Mucosa of gallbladder (tissue), 1 donor: ENCODE measurements at regions not wholly inside any gene's neighbourhood (a gene's known extent, or its start where the extent isn't known, plus 50 kb on each side); places are given as distances from the start of the nearest gene placed in this dataset.
A peak's percentile ranks its signal among the peaks of the same experiment; 100 is the strongest.

Experiments used
- DNase-seq: peaks from one replicate; pipeline ENCODE4 v3.0.0-alpha.2; 2020; ENCODE audit warnings: low spot score
- donor health status: DM: no; HTN: no; CAD: no.

DNA sequence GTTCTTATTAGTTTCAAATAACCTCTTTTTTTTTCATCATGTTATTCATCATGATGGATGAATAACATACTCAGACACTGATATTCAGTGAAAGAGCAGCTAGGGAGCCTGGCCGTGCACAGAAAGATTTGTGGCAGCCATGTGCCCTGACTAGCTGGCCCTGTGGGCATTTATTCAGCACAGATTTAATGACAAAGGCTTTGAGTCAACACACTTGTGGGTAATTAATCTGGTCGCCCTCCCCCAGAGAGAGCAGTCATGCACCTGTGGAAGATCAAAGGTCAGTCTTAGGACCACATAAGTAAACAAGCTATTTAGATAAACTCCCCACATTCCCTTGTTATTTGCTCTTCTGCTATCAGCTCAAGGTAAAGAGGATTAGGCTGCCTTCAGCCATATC, 153.2 kb upstream of the HMCN1 start:
- DNase-seq = no peak

DNA sequence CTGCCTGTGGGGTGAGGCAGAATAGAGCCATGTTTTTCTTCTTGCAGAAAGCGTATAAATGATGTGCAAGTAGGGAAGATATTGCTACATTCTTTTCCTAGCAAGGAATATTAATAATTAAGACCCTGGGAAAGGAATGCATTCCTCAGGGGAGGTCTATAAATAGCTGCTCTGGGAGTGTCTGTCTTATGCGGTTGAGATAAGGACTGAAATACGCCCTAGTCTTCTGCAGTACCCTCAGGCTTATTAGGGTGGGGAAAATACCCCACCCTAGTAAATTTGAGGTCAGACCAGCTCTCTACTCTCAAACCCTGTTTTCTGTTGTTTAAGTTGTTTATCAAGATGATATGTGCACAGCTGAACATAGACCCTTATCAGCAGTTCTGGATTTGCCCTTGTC, 155.9 kb upstream of the HMCN1 start:
- no peak for DNase-seq

DNA sequence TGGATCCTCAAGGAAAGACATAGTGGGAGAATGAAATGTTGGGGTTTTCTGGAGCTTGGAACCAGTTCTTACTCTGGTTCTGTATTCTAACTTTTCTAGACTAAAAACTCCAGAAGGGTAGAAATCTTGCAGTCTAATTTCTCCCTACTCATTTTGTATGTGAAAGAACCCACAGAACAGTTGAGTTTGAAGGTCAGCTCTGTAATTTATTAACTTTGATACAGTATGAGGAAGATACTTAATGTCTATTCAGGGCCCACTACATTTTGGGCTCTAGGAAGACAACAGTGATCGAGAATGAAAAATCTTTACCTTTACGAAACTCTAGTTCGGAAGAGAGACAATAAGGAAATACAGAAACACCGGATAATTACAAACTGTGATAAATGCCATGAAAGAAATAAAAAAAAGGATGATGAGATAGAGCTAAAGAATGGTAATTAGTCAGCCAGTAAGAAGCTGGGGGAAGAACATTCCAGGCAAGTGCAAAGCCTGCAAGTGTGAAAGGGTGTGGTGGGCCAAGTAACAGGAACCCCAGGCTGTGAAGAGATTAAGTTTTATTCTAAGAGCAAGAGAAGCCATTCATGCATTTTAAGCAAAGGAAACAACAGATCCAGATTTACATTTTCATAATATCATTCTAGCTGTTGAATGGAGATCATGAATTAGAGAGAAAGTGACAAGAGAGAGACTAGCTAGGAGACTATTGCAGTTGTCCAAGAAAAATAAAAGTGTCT, 159.9 kb upstream of the HMCN1 start:
- no peak for DNase-seq

DNA sequence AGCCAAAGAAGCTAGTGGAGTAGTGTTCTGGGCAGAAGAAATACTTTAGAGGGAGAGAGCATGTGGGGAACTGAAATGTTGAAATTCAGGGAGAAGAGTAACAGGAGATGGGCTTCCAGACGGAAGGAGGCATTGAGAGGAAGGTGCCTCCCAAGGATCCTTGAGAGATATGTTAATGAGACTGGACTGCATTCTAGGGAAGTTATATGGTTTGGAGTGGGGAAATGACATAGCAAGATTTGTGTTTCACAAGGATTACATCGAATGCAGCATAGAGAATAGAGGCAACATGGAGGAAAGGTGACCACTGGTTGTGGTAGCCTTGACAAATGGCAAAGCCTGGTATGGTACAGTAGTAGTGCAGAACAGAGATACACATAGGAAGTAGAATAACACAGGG, 160.5 kb upstream of the HMCN1 start:
- DNase-seq = no peak

DNA sequence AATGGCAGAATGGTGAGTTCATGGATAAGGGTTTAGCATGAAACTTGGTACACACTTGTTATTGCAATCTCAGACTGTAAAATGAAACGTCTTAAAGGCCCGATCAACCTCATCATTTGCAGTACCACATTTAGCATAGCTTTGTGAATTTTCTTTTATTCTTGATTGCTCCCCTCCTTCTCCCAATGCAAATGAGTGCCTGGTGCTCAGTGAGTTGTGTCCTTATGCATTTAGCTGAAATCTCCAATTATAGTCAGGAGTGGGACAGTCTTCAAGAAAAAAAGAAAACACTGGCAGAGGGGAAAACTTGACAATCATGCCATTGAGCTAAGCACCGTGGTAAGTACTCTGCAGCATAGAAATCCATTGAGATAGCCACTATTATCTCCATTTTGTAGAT, 161.0 kb upstream of the HMCN1 start:
- no peak for DNase-seq

DNA sequence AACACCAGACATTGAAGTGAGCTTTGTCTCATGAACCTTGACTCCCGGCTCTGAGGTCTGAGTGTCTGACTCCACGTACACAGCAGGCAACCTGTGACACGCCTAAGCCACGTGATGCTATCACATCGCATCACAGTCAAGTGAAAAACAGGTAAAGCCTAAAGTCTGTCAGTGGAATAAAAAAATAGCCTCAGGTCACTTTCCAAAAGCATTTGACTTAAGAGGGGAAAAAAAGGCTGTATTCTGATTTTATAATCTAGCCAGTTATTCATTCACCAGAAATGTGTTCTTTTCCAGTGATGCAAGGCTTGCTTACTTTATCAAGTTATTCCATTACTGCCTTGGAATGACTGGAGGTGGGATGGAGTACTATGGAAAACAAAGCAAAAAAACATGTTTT, 163.2 kb upstream of the HMCN1 start:
- peak; percentile 64 for DNase-seq

DNA sequence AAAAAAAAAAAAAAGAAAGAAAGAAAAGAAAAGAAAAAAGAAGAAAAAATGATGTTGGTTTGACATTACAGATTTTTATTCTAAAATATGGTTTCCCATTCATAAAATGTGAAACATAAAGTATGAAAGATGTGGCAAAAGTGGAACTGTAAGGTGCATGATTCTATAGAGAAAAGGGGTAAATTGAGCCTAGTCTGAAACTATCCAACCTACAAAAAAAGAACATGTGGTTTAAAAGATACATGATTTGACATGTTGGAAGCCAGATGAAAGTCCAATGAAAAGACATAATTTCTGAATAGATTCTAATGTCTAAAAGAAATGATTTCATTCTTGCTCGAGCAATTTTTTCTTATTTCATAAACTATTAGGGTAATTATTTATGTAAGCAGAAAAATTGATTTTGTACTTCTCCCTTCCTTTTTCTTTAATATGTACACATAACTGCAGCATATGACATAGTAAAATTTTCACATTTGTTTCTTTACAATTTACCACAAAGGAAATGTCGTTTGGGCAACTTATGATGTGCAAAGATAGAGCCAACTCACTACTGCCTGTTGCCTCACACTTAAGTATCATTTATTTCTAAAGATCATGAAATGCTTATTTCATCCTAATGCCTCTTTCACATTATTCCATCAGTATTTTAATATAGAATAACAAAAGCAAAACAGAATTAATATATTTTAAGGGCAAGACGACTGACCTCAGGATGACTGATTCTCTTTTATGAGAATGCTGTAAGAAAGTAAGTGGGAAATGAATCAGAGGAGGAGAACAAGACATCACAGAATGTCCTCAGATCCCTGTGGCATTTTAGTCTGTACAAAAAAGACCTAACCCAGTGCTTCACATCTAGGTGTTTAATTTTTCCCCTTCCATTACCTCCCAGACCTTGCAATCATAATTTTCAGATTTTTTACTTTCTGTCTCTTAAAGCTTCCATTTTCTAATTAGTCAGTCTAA, 165.8 kb upstream of the HMCN1 start:
- no peak for DNase-seq

DNA sequence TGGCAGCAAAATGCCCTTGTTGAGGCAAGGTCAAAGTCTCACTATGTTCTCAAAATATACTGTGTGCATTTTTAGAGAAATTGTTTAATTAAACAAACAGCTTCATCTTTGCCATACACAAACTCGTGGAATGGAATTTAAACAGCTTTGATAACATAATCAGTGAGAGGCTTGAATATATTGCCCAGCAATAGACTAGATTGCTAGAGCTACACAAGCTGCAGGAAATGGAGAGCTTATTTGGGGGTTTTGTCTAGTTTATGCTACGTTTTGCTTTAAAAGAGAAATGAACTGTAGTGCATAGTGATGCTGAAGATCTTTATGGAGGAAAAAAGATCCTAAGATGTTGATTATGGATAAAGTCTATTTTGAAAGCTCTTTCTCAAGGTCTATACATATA, 166.8 kb upstream of the HMCN1 start:
- no peak for DNase-seq

DNA sequence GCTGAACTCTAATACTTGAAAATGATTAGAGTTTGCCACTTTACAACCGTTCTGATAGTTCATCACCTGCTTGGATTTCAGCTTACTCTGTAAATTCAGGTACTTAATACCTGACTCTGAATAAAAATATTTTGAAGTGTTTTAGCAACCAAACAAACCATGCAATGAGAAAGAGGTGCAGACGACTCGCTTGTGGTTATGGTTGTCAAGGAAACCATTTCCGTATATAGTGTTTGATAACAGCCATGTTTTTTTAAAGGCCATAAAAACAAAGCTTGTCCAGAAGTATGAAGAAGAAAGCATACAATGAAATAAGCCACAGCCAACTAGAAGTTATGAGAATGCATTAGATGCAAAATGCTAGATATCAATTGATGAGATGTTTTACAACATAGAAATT, 167.2 kb upstream of the HMCN1 start:
- DNase-seq = no peak

DNA sequence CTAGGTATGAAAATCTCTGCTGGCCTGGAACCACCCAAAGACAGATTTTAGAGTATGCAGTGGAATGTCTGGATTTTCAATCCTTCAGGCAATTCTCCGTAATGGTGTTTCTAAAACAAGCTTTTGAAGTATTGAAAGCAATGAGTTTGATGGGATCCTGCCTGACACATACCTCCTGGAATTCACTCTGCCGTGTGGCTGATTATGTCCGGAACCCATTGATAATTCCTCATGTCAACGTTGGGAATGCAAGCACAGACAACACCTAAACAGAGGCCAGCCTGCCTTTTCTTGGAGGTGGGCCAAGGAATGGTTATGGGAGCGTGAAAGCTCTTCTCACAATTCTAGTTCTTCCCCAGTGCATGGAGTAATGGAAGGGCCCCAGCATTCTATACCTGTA, 168.9 kb upstream of the HMCN1 start:
- no peak for DNase-seq

DNA sequence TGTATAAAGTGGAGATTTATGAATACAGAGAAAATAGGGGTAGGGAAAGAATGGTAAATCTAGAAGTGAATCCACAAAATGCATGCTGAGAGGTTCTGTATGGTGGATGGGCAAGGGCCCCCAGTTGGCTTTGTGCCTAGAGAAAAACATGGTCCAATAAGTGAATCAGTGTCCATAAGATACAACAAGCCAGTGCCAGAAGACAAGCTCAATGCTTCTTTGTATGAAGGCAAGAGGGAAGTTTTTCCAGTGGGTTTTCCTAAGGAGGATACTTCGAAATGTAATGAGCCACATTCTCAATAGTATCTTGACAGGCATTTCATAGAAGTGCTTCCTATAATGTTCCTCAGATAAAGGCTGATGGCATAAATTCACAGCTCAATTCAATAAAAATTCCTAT, 169.4 kb upstream of the HMCN1 start:
- no peak for DNase-seq

DNA sequence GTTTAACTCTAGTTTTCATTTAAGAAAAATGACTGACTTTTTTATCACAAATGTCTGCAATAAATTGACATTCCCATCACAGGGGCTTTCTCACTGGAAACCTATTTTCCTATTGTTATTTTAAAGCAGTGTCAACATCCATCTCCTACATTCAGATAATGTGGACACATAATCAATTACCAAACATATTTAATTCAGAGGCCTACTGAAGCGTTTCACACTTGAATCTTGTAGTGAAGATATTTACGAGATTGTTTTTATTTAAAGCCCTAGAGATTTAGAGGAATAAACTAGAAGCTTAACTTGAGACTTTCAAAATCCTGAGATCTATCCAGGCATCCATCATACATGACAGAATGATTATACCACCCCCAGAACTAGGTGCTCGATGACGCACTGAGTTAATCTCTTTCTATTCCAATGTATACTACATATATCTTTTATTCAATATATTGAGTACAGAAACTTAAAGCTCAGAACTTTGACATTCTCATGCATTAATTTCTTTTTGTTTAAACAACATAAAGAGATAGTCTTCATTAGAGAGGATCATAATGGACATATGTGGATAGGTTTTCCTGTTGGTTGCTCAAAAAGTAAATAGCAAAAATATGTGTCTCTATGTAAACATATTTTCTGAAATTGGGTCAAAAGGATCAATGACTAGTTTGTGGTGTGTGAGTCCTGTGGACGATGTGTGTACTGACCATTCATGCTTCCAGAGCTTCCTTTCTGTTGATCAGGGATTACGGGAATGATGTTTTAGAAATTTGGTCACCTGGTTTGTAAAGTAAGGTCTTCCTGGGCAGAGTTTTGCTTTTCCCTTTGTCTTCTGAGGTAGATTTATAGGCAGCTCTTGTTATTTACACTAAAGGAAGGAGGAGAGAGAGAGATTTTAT, 171.5 kb upstream of the HMCN1 start:
- DNase-seq = no peak

DNA sequence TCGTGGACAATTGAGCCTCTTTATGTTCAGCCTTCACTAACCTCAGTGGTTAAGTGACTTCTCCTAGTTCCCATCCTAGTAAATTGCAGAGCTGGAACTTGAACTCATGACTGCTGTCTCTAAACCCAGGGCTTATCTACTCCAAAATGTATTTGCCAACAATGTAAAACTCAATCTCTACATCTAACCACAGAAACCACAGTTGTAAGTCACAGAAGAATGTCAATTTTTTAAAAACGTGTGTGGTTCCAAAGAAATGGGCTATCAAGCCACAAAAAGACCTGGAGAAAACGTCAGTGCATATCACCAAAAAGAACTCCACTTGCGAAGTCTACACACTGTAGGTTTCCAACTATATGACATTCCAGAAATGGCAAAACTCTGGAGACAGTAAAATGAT, 172.6 kb upstream of the HMCN1 start:
- DNase-seq = no peak

DNA sequence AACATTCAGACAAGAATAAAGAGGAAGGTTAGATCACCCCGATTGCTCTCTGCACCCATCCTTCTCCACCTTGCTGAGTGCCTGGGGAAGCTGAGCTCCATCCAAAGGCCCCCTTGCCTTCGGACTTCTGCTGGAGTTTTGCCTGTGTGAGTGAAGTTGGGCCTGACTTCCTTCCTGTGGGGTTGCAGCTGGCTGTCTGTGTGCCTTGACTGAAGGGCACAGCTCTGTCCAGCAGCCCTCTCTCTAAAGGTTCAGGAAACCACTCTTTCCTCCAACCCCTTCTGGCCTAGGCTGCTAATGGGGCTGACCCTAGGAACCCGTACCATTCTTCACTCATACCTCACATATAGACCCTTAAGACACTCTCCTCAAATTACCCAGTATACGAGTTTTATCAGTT, 173.4 kb upstream of the HMCN1 start:
- DNase-seq = no peak

DNA sequence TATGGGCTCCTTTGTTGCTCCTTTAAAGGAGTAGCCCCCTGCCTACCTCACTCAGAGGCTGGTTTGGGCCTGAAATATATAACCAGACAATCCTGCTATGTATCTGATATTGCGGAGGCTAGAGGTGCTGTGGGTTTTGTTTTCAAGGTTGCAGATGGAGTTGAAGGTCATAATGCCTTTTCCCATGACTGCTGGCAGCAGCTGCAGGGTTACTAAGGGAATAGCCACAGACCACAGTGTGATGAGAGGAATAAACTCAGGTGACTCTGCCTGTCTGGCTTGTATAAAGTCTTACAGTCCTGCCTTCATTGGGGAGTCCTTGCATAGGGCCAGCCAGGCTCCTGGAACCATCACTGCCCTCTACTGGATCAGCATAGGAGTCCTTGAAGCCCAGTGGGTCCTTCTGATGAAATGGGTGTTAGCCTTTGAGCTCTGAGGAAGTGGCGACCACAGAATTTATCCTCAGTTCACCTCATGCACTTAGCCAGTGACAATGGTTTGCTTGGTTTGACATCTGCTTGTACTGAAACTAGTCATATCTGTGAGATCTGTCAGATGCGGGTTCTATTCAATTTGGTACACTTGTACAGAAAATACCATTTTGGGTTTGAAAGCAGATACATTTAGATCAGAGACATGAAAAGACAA, 174.4 kb upstream of the HMCN1 start:
- peak; percentile 48 for DNase-seq

DNA sequence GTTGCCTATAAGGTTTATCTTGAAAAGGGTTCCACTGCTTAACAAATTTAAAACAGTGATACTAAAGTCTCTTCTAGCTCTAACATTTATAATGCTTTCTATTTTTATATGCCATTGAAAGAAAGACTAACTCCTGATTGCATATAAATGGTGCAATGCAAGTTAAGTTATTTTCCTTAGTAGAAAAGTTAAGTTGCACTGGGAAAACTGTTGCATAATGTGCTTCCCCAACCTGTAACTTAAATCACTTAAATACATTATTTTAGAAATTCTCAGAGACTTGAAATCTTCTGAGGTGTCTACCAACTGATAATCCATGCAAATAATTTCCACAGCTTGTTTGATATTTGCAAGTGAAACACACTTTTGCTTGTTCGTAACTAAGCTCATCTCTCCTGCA, 175.0 kb upstream of the HMCN1 start:
- no peak for DNase-seq

DNA sequence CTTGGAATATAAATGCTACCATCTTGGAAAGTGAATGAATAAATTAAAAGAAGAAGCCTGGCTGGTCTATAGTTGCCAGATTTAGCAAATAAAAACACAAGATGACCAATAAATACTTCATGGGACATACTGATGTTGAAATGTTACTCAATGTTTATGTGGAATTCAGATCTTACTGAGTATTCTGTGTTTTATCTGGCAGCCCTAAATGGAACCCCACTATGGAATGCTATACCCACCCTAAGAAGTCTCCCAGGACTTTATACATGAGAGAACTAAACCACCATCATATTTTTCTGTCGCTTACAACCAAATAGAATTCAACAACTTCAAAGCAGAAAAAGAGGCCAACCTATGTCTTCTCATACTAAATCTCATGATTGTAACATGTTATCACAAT, 177.6 kb upstream of the HMCN1 start:
- DNase-seq = no peak

DNA sequence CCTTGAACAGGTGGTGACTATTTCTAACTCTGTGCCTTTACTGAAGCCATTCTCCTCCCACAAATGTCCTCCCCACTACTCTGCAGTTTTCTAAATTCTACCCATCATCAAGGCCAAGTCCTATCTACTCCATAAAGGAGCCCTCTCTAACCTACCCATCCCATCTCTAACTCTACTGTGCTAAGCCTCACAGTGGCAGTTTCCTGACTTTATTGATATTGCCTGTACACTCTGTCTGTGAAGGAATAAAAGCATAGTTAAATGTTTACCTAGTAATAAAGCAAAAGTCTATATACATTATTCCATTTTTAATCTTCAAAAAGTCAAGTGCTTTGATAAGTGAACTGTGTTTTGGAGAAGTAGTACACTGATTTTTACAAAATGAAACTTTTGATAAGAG, 178.4 kb upstream of the HMCN1 start:
- DNase-seq = no peak

DNA sequence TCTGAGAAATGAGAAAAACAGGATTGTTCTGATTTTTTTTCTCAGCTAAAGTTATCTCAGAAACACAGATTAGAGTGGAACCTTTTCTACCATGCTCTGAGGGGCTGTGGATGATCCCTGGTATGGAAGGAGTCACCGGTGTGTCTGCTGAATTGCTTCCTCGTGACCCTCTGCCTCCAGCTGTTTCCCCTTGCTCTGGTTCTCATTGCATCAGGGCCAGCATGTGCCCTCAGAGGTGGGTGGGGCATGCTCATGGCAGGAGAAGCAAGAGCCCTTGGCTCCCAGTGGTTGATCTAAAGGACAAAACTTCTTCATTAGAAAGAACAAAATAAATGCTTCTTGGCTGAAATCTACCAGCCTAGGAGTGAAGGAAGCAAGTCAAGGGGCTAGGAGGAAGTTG, 183.2 kb upstream of the HMCN1 start:
- DNase-seq = no peak

DNA sequence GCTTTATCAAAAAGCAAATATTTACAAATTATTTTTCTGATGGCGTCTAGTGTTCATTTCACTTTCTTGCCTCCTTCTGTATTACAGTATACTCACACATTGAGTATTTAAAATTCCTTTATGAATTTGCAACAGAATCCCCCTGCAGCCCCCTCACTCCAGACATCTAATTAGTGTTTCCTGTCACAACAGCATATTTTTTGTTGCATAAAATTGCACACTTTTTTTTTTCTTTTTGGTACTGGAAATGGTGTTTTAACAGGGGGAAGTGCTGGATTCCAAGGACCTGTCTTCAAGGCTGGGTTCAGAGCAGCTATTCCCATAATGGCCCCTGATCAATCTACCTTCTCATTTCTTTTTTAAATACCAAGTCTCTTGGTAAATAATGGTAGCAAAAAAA, 184.3 kb upstream of the HMCN1 start:
- no peak for DNase-seq

DNA sequence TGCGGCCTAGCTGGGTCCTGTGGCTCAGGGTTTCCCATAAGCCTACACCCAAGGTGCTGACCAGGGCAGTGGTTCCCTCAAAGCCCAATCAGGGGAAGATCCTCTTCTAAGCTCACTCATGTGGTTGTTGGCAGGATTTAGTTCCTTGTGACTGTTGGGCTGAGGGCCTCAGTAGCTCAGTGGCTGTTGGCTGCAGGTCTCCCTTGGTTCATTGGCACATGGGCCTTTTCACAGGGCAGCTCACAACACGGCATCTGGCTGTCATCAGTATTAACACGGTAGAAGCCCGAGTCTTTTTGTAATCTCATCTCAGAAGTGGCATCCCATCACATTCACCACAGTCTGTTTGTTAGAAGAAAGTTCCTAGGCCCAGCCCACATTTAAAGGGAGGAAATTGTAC, 188.2 kb upstream of the HMCN1 start:
- DNase-seq = no peak

DNA sequence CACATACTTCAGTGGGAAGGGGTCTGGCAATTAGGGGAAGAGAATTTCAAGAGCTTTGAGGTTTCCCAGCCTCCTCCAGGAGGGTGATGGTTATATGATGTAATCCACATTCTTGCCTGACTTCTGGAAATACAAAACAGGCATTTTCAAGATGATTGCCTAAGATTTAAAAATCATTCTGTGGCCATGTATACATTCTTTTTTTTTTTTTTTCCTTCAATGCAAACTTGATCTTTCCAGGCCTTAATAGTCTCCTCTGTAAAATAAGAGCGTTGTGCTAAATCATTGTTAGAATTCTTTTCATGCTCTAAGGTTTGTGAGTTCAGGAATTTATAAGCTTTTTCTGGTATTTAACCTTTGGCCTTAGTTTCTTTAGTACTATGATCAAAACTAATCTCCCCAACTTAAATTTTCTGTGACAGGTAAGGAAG, 192.3 kb upstream of the HMCN1 start:
- DNase-seq = no peak
